Keratinocyte (primary cell): ENCODE measurements at regions not wholly inside any gene's neighbourhood (a gene's known extent, or its start where the extent isn't known, plus 50 kb on each side); places are given as distances from the start of the nearest gene placed in this dataset.

ENCODE experiments used
- DNase-seq: peaks from one replicate; pipeline ENCODE4 v3.0.0-alpha.2; 2011; ENCODE audit warnings: low read depth, missing footprints, low spot score
- FAIRE-seq: peaks from 2 replicates; lab custom pipeline; 2011; peaks lifted over from hg19 to GRCh38; lab: Jason Lieb, UNC
- H2AFZ ChIP-seq: 2 replicates; pipeline ENCODE4 v1.6.0; 2012; ENCODE audit warnings: low read length, control low read depth, inconsistent platforms; ENCODE audit not compliant: control insufficient read depth
- H3K27ac ChIP-seq: 2 replicates; pipeline ENCODE4 v1.5.1; 2011; ENCODE audit warnings: low read length; ENCODE audit not compliant: control insufficient read depth, insufficient read depth
- H3K27me3 ChIP-seq: 3 replicates; pipeline ENCODE4 v1.6.0; 2011; ENCODE audit warnings: low read length; ENCODE audit not compliant: control insufficient read depth, insufficient read depth; ENCODE audit errors: extremely low read depth
- H3K36me3 ChIP-seq, 2 experiments: 2 replicates in 1 of 2; 3 replicates in 1 of 2; pipeline ENCODE4 v1.5.1; 2011; ENCODE audit warnings: low read length in 2 of 2, mild to moderate bottlenecking in 1 of 2; ENCODE audit not compliant: control insufficient read depth in 2 of 2, insufficient read depth in 2 of 2; ENCODE audit errors: extremely low read depth in 1 of 2
- H3K4me1 ChIP-seq: 3 replicates; pipeline ENCODE4 v1.5.1; 2011; ENCODE audit warnings: low read length; ENCODE audit not compliant: control insufficient read depth, insufficient read depth; ENCODE audit errors: extremely low read depth
- H3K4me2 ChIP-seq: 3 replicates; pipeline ENCODE4 v1.6.0; 2011; ENCODE audit warnings: low read depth, low read length; ENCODE audit not compliant: control insufficient read depth, insufficient read depth; ENCODE audit errors: extremely low read depth
- H3K4me3 ChIP-seq, 3 experiments: fragments of 200-600 bp in 1 of 3; sonication (generic) in 1 of 3; 2 replicates in 2 of 3; 3 replicates in 1 of 3; pipeline ENCODE4 v1.5.1; 2011 to 2016; ENCODE audit warnings: low read length in 3 of 3, mild to moderate bottlenecking in 3 of 3, control low read depth in 2 of 3, inconsistent platforms in 1 of 3, low read depth in 1 of 3, mixed read lengths in 1 of 3, mixed run types in 1 of 3, moderate library complexity in 1 of 3; ENCODE audit not compliant: control insufficient read depth in 2 of 3, insufficient read depth in 2 of 3; ENCODE audit errors: extremely low read depth in 1 of 3
- H3K79me2 ChIP-seq: 2 replicates; pipeline ENCODE4 v1.6.0; 2012; ENCODE audit warnings: low read length; ENCODE audit not compliant: control insufficient read depth, insufficient read depth
- H3K9ac ChIP-seq: 3 replicates; pipeline ENCODE4 v1.6.0; 2011; ENCODE audit warnings: low read length; ENCODE audit not compliant: control insufficient read depth, insufficient read depth; ENCODE audit errors: extremely low read depth
- H3K9me1 ChIP-seq: 3 replicates; pipeline ENCODE4 v1.6.0; 2011; ENCODE audit warnings: low read length; ENCODE audit not compliant: control insufficient read depth, insufficient read depth; ENCODE audit errors: extremely low read depth
- H3K9me3 ChIP-seq: 2 replicates; pipeline ENCODE4 v1.5.1; 2012; ENCODE audit warnings: low read depth, low read length; ENCODE audit not compliant: control insufficient read depth
- H4K20me1 ChIP-seq: 3 replicates; pipeline ENCODE4 v1.6.0; 2011; ENCODE audit warnings: low read length; ENCODE audit not compliant: control insufficient read depth, insufficient read depth; ENCODE audit errors: extremely low read depth
- EZH2 ChIP-seq: IDR thresholded peaks from one replicate; pipeline ENCODE4 v1.6.1; 2012; ENCODE audit warnings: inconsistent platforms, mild to moderate bottlenecking, low read length, moderate library complexity
- dilution Hi-C: fragments of 300-500 bp; cut with MboI; formaldehyde crosslinking; loops from one replicate; pipeline ENCODE4 v1.7.0; 2020; ENCODE audit warnings: low sequenced_read_pairs; ENCODE audit not compliant: extremely low pct_ligation_motif_present
- TF ChIP-seq, protein P1 (sequence below), 3 experiments: IDR thresholded peaks in 1 of 3; conservative IDR thresholded peaks in 1 of 3; optimal IDR thresholded peaks in 1 of 3; 2 replicates in 2 of 3; 3 replicates in 1 of 3; pipeline versions ENCODE3 to v1.5.1; 2011; ENCODE audit warnings: low read length in 3 of 3, mild to moderate bottlenecking in 3 of 3, moderate library complexity in 2 of 3, control low read depth in 1 of 3, inconsistent platforms in 1 of 3; ENCODE audit not compliant: insufficient read depth in 2 of 3; ENCODE audit errors: extremely low read depth in 1 of 3

DNA sequence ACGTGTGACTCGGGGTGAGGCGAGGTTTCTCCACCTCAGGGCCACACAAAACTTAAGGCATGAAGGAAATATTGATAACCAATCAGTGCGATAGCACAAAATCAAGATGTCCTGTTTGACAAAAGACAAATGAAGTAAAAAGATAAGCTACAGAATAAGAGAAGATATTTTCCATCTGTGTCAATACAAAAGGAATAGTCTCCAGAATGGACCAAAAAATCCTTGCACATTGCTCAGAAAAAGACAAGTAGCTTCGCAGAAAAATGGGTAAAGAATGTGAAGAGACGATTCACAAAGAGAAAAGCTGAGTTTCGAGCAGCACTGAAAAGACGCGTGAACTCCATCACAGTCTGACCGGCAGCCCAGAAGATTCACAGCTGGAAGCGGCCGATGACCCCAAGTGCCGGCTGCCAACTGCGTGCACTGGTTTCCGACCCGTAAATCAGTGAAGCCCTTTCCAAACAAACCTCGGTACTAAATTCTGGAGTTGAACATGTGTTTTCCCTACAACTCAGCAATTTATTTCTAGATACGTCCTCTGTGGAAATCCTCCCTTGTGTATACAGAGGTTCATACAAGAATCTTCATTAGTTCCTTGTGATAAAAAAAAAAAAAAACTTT, 308.4 kb downstream of the BRD1 start:
- FAIRE-seq (no peak), DNase-seq (no peak)
- H3K9me1 ChIP-seq, result no peaks in the 10 kb centered on the region
- H3K9ac ChIP-seq, result no peak overlapping the region
- no peak overlapping the region for H2AFZ ChIP-seq
- no peak overlapping the region for H3K4me3 ChIP-seq
- TF ChIP-seq, protein P1, sequence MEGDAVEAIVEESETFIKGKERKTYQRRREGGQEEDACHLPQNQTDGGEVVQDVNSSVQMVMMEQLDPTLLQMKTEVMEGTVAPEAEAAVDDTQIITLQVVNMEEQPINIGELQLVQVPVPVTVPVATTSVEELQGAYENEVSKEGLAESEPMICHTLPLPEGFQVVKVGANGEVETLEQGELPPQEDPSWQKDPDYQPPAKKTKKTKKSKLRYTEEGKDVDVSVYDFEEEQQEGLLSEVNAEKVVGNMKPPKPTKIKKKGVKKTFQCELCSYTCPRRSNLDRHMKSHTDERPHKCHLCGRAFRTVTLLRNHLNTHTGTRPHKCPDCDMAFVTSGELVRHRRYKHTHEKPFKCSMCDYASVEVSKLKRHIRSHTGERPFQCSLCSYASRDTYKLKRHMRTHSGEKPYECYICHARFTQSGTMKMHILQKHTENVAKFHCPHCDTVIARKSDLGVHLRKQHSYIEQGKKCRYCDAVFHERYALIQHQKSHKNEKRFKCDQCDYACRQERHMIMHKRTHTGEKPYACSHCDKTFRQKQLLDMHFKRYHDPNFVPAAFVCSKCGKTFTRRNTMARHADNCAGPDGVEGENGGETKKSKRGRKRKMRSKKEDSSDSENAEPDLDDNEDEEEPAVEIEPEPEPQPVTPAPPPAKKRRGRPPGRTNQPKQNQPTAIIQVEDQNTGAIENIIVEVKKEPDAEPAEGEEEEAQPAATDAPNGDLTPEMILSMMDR (optimal IDR thresholded peaks at IDR 0.05 in 1 of 3, IDR thresholded peaks at IDR 0.05 in 1 of 3, conservative IDR thresholded peaks at IDR 0.05 in 1 of 3; ENCODE audit: extremely low read depth in 1 of 3, insufficient read depth in 2 of 3, low read length in 3 of 3), result no peak
- TF ChIP-seq EZH2, result no peak
- H3K9me3 ChIP-seq, result peaks cover 19% of the 10 kb centered on the region
- no peaks in the 10 kb centered on the region for H3K36me3 ChIP-seq
- no peaks in the 10 kb centered on the region for H4K20me1 ChIP-seq
- no peaks in the 10 kb centered on the region for H3K27me3 ChIP-seq
- no peak overlapping the region for H3K27ac ChIP-seq
- dilution Hi-C loops, result no loop called here
- H3K79me2 ChIP-seq, result no peaks in the 10 kb centered on the region
- H3K4me2 ChIP-seq, result no peak overlapping the region
- H3K4me1 ChIP-seq, result no peaks in the 10 kb centered on the region

DNA sequence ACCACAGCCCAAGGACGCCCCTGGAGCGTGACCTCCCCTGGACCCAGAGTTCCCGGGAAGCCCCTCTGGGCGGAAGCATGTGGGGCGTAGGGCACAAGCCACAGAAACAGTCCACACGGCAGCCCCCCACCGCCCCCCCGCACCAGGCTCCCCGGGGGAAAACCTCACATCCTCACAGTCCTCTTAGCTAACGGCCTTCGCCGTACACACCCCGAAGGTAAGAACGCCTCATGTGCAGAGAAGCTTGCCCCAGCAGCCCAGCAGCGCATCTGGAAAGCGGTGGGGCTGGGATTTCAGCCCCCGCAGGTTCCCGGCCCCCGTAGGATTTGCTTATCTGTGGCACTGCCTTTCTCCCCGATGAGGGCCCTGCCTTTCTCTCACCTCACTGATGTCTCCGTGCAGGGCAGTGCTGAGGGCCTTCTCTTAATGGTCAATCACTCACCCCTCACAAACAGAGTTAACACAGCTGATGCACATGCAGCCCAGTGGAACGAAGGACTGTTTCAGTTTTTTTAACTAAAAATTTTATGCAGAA, 309.2 kb downstream of the BRD1 start:
- Histone ChIP-seq H3K36me3 (no peaks in the 10 kb centered on the region), H3K4me2 (no peak overlapping the region), H3K4me3 (no peak overlapping the region), H3K79me2 (no peaks in the 10 kb centered on the region), H4K20me1 (no peaks in the 10 kb centered on the region), H3K4me1 (no peaks in the 10 kb centered on the region), H3K9me1 (no peaks in the 10 kb centered on the region), H3K27ac (no peak overlapping the region), H3K9ac (no peak overlapping the region), H2AFZ (no peak overlapping the region), H3K27me3 (no peaks in the 10 kb centered on the region), H3K9me3 (peaks cover 21% of the 10 kb centered on the region)
- DNase-seq (no peak), FAIRE-seq (no peak)
- dilution Hi-C loops, result no loop called here
- TF ChIP-seq, protein P1 (optimal IDR thresholded peaks at IDR 0.05 in 1 of 3, IDR thresholded peaks at IDR 0.05 in 1 of 3, conservative IDR thresholded peaks at IDR 0.05 in 1 of 3; ENCODE audit: extremely low read depth in 1 of 3, insufficient read depth in 2 of 3, low read length in 3 of 3), result no peak
- no peak for TF ChIP-seq EZH2
